ENCODE measurements at regions not wholly inside any gene's neighbourhood (a gene's known extent, or its start where the extent isn't known, plus 50 kb on each side); places are given as distances from the start of the nearest gene placed in this dataset.
"Not testable (repeated sequence)": the region's sequence is repeated elsewhere in the genome, so short reads cannot be mapped to it uniquely, and the experiment has no call there.

DNA sequence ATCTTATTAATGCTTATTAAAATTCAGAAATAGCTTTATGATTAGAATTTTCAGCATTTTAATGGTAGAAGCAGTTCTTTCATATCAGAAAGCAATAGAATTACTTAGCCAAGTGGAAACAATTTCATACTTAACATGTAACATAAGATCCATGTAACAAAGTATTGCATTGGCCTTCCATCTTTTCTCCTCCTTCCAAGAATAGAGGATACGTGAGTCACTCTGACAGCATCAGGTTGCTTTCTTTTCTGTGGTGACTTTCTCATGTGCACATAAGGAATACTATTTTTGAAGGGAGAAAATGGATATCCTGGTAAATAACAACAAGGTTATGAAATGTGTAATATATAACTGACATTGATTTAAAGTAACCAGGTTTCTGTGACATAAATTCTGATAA is 272.2 kb downstream of the ANXA1 start:
- TF ChIP-seq POLR2A (IDR thresholded peaks at IDR 0.05) = no peak
- no peak for TF ChIP-seq EP300 (IDR thresholded peaks at IDR 0.05)
- TF ChIP-seq CTCF (IDR thresholded peaks at IDR 0.05) = no peak
- TF ChIP-seq POLR2AphosphoS5 (IDR thresholded peaks at IDR 0.05) = no peak
- no peaks in the 10 kb centered on the region for H3K36me3 ChIP-seq
- WGBS, 2 donors = 74 to 81% methylated on average over 1 of the region's 1 CpG
- no peak for DNase-seq
- H3K4me3 ChIP-seq = no peak overlapping the region
- no peaks in the 10 kb centered on the region for H3K4me1 ChIP-seq
- no peaks in the 10 kb centered on the region for H3K9me3 ChIP-seq
- H3K27ac ChIP-seq = no peak overlapping the region
- no peak for ATAC-seq (ENCODE audit: low FRiP score in 2 of 2)
- no peaks in the 10 kb centered on the region for H3K27me3 ChIP-seq

- TF ChIP-seq EP300 (IDR thresholded peaks at IDR 0.05) = no peak
- no peak for TF ChIP-seq POLR2AphosphoS5 (IDR thresholded peaks at IDR 0.05)
- no peak for TF ChIP-seq POLR2A (IDR thresholded peaks at IDR 0.05)
- ATAC-seq (ENCODE audit: low FRiP score in 2 of 2) = no peak
- Histone ChIP-seq H3K27me3 (no peaks in the 10 kb centered on the region), H3K27ac (no peak overlapping the region), H3K4me3 (no peak overlapping the region), H3K9me3 (no peaks in the 10 kb centered on the region), H3K4me1 (no peaks in the 10 kb centered on the region), H3K36me3 (no peaks in the 10 kb centered on the region)
- no peak for DNase-seq
- 43 to 45% methylated on average over 5 of the region's 5 CpGs for WGBS, 2 donors
These were observed 274.6 kb downstream of the ANXA1 start for GRCh38 chr9:73426269-73426668.

DNA sequence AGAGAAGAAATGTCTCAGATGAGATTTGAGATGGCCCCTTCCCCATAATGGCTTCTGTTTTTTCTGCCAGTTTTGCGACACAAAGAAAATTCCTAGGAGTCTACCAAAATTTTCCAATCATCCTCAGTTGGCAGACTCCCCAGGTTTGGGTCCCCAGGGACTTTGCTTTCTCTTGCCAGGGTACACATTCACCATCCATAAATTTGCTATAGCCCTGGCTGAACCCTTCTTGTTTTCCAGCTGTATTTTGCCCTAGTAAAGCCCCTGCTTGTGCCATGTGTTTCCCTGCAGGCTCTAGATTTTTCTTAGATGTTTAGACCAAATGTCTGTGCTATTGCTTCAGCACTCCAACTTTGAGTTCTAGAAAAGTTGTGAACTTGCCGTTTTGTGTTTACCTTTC is 283.2 kb downstream of the ANXA1 start:
- ATAC-seq (ENCODE audit: low FRiP score in 2 of 2) = no peak
- 77 to 82% methylated on average over 2 of the region's 2 CpGs for WGBS, 2 donors
- TF ChIP-seq CTCF (IDR thresholded peaks at IDR 0.05) = no peak
- TF ChIP-seq EP300 (IDR thresholded peaks at IDR 0.05) = no peak
- TF ChIP-seq POLR2AphosphoS5 (IDR thresholded peaks at IDR 0.05) = no peak
- TF ChIP-seq POLR2A (IDR thresholded peaks at IDR 0.05) = no peak

GRCh38 chr9:73437758-73438157 is 286.1 kb downstream of the ANXA1 start:
- no peak for DNase-seq
- 41 to 47% methylated on average over 1 of the region's 1 CpG for WGBS, 2 donors
- TF ChIP-seq POLR2AphosphoS5 (IDR thresholded peaks at IDR 0.05) (no peak), EP300 (IDR thresholded peaks at IDR 0.05) (no peak), CTCF (IDR thresholded peaks at IDR 0.05) (no peak), POLR2A (IDR thresholded peaks at IDR 0.05) (no peak)
- Histone ChIP-seq H3K27me3 (no peaks in the 10 kb centered on the region), H3K9me3 (no peaks in the 10 kb centered on the region), H3K36me3 (no peaks in the 10 kb centered on the region), H3K4me3 (no peak overlapping the region), H3K27ac (no peak overlapping the region), H3K4me1 (no peaks in the 10 kb centered on the region)
- no peak for ATAC-seq (ENCODE audit: low FRiP score in 2 of 2)

More for the DNA sequence above, 283.2 kb downstream of the ANXA1 start:
- Histone ChIP-seq H3K9me3 (no peaks in the 10 kb centered on the region), H3K27me3 (no peaks in the 10 kb centered on the region), H3K27ac (no peak overlapping the region), H3K36me3 (no peaks in the 10 kb centered on the region), H3K4me3 (no peak overlapping the region), H3K4me1 (no peaks in the 10 kb centered on the region)
- DNase-seq = no peak

DNA sequence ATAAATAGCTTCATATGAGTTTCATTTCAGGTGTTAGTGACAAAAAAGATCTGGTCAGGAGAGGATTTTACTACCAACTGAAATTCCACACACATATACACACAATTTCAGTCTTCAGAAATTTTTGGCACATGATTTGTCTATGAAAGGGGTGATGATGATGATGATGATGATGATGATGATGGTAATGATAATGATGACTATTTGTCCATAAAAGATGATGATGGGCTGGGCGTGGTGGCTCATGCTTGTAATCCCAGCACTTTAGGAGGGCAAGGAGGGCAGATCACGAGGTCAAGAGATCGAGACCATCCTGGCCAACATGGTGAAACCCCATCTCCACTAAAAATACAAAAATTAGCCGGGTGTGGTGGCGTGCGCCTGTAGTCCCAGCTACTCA is 288.2 kb downstream of the ANXA1 start:
- WGBS, 2 donors = 79 to 88% methylated on average over 6 of the region's 6 CpGs

GRCh38 chr9:73441223-73441622 is 289.6 kb downstream of the ANXA1 start:
- ATAC-seq (ENCODE audit: low FRiP score in 2 of 2) = no peak
- TF ChIP-seq CTCF (IDR thresholded peaks at IDR 0.05) (no peak), POLR2A (IDR thresholded peaks at IDR 0.05) (no peak), EP300 (IDR thresholded peaks at IDR 0.05) (no peak), POLR2AphosphoS5 (IDR thresholded peaks at IDR 0.05) (no peak)

More for the DNA sequence above, 288.2 kb downstream of the ANXA1 start:
- not testable (repeated sequence) for ATAC-seq (ENCODE audit: low FRiP score in 2 of 2); H3K36me3 ChIP-seq; H3K27me3 ChIP-seq; H3K27ac ChIP-seq; DNase-seq; H3K9me3 ChIP-seq; H3K4me1 ChIP-seq; H3K4me3 ChIP-seq

More at GRCh38 chr9:73441223-73441622, 289.6 kb downstream of the ANXA1 start:
- WGBS, 2 donors = 72 to 88% methylated on average over 1 of the region's 1 CpG
- Histone ChIP-seq H3K36me3 (no peaks in the 10 kb centered on the region), H3K4me3 (no peak overlapping the region), H3K4me1 (no peaks in the 10 kb centered on the region), H3K27ac (no peak overlapping the region), H3K9me3 (no peaks in the 10 kb centered on the region), H3K27me3 (no peaks in the 10 kb centered on the region)
- no peak for DNase-seq

Measured in upper lobe of left lung (tissue), 6 donors.